ENCODE measurements at regions not wholly inside any gene's neighbourhood (a gene's known extent, or its start where the extent isn't known, plus 50 kb on each side); places are given as distances from the start of the nearest gene placed in this dataset.

GRCh38 chr6:114888241-114888640 lies 545.4 kb upstream of the HS3ST5 start (continued):
- TF ChIP-seq ZNF532 (CRISPR knock-in tag; IDR thresholded peaks at IDR 0.05; ENCODE audit: borderline replicate concordance) = no peak

- ChIA-PET CTCF (no interaction called here), POLR2A (no interaction called here)
- no peak for DNase-seq (ENCODE audit: low spot score)
- no peaks in the 10 kb centered on the region for H3K27me3 Mint-ChIP-seq (ENCODE audit: low read depth)
- no peak for ATAC-seq
- H3K36me3 Mint-ChIP-seq = no peaks in the 10 kb centered on the region
- H3K4me1 Mint-ChIP-seq = no peaks in the 10 kb centered on the region
- no peak overlapping the region for H3K27ac Mint-ChIP-seq
- peaks cover 4% of the 10 kb centered on the region for H3K9me3 Mint-ChIP-seq
- H3K4me3 Mint-ChIP-seq = no peak overlapping the region
- TF ChIP-seq AR (CRISPR knock-in tag; IDR thresholded peaks at IDR 0.05) (no peak), AFF4 (CRISPR knock-in tag; IDR thresholded peaks at IDR 0.05; ENCODE audit: borderline replicate concordance) (no peak), SMAD3 (CRISPR knock-in tag; IDR thresholded peaks at IDR 0.05; ENCODE audit: borderline replicate concordance) (no peak), NR3C1 (CRISPR knock-in tag; conservative IDR thresholded peaks at IDR 0.05; ENCODE audit: low read depth) (no peak), CREM (CRISPR knock-in tag; IDR thresholded peaks at IDR 0.05) (no peak), ZNF532 (CRISPR knock-in tag; IDR thresholded peaks at IDR 0.05; ENCODE audit: borderline replicate concordance) (no peak), IRF1 (CRISPR knock-in tag; IDR thresholded peaks at IDR 0.05) (no peak), JUN (CRISPR knock-in tag; IDR thresholded peaks at IDR 0.05) (no peak), NFATC4 (CRISPR knock-in tag; IDR thresholded peaks at IDR 0.05) (no peak), SP1 (CRISPR knock-in tag; conservative IDR thresholded peaks at IDR 0.05) (no peak), FOXP1 (CRISPR knock-in tag; IDR thresholded peaks at IDR 0.05; ENCODE audit: borderline replicate concordance) (no peak), ZNF121 (CRISPR knock-in tag; IDR thresholded peaks at IDR 0.05) (no peak), TEAD4 (CRISPR knock-in tag; IDR thresholded peaks at IDR 0.05) (no peak), ARID4B (CRISPR knock-in tag; IDR thresholded peaks at IDR 0.05; ENCODE audit: borderline replicate concordance) (no peak)
These were observed 544.0 kb upstream of the HS3ST5 start for GRCh38 chr6:114886670-114887436.
